GM19324 (cell line): ENCODE measurements at regions not wholly inside any gene's neighbourhood (a gene's known extent, or its start where the extent isn't known, plus 50 kb on each side); places are given as distances from the start of the nearest gene placed in this dataset.

Experiments
- ATAC-seq: cut with Tn5 transposase; IDR thresholded peaks from one replicate; pipeline ENCODE4 v1.9.1; 2021; ENCODE audit warnings: mild to moderate bottlenecking, moderate library complexity; ENCODE audit not compliant: unreplicated experiment, low FRiP score

DNA sequence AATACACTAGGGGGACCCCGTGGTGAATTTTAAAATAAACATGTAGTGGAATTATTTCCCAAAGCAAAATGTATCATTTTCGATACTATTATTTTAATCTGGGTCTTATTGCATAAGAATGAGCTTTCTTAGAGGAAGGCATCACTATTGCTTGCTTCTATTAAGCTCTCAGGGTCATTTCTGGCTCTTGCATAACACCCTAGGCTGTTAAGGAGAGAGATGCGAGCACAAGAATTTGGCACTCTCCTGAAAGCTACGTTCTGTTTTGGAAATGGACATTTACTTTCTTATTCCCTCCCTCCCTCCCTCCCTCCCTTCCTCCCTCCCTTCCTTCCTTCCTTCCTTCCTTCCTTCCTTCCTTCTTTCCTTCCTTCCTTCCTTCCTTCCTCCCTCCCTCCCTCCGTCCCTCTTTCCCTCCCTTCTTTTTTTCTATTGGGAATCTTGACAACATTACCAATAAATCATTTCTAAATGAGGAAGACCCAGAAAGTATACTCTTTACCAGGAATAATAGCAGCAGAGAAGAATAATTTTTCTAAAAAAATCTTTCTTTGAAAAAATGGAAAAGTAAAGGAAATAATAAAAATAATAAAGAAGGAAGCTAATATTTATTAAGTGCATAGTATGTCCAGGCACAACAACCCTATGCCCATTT is 83.6 kb upstream of the BDNF start:
- no peak for ATAC-seq

DNA sequence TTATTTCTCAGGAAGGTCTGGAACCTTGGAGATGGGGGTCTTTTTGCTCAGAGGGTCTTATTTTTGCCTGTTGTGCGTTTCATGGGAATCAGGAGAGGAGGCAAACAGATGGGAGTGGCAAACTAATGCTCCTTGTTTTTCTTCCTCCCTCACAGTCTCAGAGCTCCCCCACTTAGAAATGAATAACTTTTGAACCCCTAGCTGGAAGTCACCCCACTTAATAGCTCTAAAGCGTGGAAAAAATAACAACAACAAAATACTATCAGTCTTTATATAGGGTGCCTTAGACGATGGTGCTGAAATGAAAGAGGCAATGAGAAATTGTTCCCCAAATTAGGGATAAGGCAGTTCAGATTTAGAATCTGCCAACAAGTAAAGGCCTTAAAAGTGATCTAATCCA is 76.8 kb upstream of the BDNF start:
- ATAC-seq = no peak

DNA sequence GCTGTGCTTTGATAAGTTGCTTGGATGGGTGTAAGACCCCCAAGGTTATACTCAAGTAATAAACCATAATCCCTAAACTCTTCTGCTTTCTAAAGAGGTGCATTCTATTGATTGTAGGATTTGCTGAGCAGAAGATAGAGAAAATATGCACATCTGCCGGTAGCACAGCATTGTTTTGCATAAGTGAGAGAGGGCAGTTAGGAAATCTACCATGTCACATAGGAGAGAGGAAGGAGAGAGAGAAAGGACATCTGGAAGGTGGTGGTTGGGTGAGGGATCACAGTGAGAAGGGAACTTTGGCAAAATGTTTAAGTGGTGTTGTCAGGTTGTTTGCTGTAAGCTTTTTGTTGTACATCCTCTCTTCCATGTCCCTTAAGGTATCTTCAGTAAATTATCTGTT is 73.6 kb upstream of the BDNF start:
- ATAC-seq = no peak

DNA sequence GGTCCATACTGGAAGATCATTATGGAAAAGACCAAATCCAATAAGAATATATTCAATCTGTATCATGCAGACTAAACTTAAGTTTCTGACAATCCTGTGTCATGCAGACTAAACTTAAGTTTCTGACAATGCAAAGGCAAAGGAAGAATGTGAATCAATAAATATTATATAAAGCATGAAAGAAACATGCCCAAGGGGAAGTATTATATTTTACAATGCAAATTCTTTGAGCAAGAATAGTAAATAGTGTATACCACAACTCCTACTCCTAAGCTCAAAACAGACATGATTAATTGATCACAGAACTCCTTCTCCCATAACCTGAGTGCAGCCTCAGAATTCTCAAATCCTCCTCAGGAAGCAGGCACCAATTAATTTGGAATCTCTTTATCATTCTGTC is 71.3 kb upstream of the BDNF start:
- ATAC-seq = no peak

DNA sequence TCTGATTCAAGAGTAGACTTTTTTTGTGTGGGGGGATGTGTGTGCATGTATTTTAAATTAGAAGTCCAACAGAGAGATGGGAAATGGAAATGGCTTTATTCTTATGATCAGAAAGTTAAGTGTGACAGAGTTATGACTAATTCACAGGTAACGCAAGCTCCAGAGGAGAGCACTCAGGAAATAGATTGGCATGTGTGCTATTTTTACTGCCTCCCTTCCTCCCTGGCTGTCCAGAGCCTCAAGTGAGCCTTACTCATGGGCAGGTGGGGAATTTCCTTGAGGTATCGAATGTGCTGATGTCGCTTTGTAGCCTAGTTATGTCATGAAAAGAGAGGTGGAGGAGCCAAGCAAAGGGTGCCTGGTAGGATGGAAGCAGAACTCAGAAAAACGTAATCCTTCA is 70.3 kb upstream of the BDNF start:
- ATAC-seq = no peak

DNA sequence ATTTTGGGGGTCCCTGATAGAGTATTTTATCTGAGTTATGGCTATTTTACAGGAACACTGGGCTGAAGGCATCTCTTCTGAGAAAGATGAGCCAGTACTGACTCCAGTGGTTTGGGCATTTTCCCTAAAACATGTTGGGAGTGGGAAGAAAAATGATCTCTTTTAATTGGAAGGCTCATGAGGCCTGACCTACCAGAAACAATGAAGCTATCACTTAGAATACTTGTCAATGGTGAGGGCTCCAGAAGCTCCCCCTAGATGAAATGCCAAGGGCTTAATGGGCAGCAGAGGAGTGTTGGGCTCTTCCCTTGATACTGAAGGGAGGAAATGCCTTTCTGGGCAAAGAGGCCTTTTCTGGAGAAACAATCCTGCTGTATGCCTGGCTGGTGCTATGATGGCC is 63.5 kb upstream of the BDNF start:
- ATAC-seq = no peak

DNA sequence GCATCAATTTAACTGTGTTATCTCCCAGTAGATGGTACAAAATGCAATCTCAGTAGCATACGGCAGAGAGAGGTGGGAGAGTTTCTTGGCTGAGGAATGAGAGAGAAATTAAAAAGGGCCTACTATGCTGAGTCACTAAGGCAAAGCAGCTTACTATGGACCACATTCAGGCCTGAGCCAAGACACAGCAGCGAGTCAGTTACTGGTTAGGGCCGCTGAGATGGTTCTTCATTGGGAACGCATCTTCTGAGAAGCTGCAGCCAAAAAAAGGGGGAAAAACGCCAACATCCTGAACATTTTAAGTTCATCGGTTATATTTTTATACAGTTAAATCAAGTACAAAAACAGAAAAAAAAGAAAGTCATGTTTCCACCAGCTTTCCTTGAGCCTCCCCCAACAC is 61.1 kb upstream of the BDNF start:
- no peak for ATAC-seq

DNA sequence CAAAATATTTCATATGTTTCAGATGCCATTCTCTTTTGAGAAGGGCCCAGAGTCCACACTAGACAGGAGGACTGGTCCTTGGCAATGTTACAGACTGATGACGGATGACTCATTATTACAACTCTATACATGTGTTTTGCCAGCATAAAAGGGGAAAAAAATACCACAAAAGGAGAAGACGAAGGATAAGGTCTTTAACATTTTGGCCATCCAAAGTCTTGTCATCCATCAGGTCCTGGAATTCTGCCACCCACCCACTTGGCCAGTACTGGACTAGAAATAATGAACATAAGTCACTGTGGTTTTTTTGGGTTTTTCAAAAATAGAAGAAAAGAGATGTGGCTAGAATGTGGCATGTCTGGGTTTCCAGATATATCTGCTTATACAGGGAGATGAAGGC is 57.7 kb upstream of the BDNF start:
- no peak for ATAC-seq

DNA sequence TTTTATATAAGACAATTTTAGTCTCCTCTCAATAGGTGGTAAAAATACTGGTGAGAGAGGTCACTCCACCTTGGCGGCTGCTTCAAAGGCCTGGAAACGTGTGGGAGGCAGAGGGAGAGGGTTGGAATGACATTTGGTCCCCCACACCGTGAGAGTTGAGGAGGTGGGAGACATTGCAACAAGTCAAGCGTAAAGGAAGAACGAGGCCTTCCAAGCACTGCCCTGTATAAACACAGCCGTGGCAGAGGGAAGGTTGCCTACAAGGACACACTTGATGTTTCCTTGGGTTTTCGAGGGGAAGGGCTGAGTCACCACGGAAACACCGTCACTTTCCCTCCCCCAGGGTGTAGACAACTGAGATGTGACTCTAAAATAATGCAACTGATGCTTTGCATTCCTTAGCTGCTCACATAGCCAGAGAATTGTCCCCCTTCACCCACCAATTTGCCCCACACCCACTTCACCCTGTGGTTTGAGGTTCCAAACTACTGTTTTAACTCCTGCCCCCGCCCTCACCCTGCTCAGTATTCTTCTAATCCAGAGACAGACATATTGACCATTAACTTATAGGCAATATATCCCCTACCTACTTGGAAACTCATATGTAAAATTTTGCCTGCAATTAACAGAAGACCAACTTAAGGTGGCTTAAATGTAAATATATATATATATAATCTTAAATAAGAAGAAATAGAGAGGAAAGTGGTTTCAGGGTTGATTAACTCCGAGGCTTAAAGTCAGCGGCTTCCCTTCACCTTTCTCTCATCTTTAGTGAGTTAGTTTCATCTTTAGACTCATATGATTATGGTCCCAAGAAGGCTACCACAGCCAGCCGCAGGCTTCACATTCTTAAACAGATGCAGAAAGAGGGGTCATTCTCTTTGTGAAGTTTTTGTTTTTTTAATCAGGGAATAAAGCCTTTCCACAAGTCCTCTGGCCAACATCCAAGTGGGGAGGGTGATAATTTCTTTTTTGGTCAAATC is 54.1 kb upstream of the BDNF start:
- no peak for ATAC-seq
